GM19328 (cell line): ENCODE measurements at regions not wholly inside any gene's neighbourhood (a gene's known extent, or its start where the extent isn't known, plus 50 kb on each side); places are given as distances from the start of the nearest gene placed in this dataset.

Experiments used
- ATAC-seq: cut with Tn5 transposase; IDR thresholded peaks from one replicate; pipeline ENCODE4 v1.9.1; 2021; ENCODE audit warnings: mild to moderate bottlenecking, moderate library complexity; ENCODE audit not compliant: unreplicated experiment

DNA sequence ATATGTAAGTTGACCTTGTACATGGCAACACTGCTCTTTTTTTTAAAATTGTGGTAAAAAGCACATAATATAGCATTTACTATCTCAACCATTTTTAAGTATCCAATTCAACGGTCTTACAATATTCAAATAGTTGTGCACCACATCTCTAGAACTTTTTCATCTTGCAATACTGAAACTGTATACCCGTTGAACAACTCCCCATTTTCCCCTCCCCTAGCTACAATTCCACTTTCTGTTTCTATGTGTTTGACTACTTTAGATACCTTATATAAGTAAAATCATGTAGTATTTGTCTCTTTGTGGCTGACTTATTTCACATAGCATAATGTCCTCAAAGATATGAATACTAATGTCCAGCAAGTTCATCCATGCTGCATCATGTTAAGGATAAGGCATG is 452.1 kb downstream of the TXNL1 start:
- no peak for ATAC-seq

DNA sequence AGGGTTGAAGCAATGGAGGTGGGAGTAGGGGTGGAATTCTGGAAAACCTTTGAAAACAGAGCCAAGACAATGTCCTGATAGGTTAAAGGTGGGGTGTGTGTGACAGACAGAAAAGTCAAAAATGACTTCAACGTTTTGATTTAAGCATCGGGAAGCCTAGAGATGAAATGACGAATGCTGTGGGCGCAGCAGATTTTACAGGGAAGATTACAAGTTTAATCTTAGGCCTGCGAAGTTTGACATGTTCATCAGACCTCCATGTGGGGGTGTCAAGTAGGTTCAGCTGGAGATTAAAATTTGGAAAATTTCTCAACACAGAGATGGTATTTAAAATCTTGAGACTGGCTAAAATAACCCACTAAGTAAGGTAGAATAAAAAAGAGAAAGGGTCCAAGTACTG is 453.3 kb downstream of the TXNL1 start:
- ATAC-seq, result no peak

DNA sequence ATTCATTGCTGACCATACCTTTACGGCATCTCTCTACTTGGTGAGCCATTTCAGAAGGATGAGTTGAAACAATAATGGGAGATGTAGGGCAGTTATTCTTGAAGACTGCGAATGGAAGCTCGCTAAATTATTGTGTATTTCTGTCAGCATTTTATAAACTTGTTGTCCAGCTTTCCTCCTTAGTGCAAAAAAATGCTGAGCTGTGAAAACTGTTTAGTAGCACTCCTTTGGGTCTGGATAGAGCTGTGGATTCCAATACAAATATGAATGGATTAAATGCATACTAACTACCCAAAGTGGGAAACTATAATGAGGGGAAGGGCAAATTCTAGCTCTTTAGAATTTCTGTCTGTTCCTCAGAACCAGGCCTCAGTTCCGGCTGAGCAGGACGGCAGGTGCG is 461.6 kb downstream of the TXNL1 start:
- no peak for ATAC-seq

DNA sequence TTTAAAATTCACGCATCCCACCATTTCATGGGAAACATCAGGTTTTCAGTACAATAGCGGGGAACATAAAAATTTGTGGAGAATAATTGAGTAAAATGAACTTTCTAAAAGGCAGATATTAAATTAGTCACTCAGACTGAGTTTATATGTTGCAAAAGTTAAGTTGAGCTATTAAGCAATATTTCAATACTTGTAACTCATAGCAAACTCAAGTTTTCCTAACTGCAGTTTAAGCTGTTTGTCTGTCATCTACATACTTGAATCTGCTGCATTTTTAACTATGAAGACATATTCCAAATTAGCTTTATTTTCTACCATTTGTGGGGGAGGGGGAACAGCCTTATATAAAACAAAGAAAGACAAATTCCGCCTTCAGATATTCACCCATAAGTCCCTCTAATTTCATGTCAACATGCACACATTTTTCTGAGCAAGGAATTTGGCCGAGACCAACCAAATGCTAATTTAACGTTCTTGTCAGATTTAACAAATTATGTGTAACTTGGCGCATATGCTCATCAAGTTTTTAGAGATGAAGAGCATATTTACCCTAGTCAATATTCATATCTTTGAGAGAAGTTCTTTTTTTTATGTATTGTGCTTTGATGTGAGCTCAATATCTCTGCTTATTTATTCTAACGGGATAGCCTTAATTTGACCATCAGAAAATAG is 462.9 kb downstream of the TXNL1 start:
- no peak for ATAC-seq

DNA sequence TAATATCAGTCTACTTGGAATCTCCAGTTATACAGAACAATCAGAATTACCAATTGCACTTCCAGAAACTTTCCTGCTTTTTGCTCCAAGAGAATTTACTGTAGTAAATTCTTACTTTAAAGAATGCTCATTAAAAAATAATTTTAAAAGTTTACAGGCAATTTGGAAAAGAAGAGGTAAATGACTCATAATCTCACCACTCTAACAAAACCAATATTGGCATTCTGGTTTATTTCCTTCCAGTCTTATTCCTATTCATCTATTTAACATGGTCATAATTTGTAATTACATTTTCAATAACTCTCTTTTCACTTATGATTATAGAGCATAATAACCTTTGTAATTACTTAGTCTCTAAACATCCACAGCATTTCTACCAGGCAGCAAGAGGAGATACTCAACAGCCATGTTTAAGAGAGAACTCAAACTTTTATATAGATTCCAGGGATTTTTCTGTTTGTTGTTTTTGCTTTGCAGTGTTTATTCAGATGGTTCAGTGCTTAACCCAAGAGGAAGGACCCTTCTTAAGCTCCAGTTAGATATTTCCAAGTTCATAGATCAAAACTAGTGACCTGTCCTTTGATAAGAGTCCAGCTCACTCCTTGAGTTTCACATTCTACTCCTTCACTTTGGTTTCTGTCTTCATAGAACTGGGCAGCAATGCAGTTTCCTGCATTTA is 464.7 kb downstream of the TXNL1 start:
- no peak for ATAC-seq

DNA sequence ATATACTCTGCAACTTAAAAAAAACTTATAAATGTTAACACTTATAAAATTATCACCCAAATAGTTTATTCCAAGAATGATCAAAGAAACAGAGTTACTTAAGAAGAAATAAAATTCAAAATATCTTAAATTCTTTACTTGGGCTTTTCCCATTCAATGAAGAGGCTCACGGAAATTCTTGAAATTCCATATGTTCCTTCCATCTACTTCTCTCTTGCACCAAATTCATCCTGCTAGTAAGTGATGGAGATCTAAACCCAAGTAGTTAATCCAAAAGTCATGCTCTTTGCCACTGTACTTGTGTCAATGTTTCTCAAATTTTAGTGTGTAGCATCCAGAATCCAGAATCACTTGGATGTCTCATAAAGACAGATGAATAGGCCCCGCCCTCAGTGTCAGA is 465.9 kb downstream of the TXNL1 start:
- no peak for ATAC-seq

DNA sequence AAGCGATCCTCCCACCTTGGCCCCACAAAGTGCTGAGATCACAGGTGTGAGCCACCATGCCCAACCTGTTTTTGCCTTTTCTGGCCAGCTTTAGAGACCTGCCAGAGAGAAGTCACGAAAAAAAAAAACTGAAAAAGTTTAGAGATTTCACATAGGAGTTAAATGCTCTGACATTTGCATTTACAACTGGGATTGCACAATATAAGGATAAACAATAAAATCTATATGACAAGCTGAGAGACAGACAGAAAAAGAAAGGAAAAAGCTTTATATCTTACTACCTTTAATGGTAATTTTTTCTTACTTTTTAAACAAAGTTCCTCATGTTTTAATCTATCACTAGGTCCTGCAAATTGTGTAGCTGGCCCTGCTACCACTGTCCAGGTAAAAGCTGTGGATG is 466.5 kb downstream of the TXNL1 start:
- no peak for ATAC-seq

DNA sequence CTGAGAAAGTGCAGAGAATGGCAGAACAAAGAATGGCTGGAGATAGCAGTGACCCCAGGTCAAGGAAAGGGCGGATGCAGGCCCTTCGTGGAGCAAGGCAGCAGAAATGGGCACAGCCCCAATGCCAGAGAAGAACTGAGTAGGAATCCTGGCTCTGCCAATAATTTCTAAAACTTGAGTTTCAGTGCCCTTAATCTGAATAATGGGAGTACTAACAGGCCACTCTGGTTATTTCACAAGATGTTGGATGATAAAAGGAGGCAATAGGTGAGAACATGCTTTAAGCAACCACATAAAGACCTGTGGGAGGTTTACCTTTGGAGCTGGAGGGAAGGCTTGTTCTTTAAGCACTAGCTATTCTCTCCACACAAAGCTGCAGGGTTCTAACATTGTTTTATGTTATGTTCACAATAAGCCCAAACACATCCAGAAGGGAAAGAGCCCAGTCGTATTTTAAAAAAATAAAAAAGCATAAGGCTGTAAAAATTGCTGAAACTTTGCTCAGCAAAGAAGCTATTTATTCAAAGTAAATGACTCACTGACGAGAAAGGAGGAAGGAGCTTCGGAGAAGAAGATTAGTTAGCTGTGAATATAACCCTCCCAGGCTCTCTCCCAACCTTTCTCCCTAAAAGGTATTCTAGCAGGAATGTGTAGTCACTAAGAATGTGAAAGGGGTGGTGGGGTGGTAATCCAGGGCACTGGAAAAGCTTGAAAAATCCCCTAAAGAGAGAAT is 470.2 kb downstream of the TXNL1 start:
- no peak for ATAC-seq

DNA sequence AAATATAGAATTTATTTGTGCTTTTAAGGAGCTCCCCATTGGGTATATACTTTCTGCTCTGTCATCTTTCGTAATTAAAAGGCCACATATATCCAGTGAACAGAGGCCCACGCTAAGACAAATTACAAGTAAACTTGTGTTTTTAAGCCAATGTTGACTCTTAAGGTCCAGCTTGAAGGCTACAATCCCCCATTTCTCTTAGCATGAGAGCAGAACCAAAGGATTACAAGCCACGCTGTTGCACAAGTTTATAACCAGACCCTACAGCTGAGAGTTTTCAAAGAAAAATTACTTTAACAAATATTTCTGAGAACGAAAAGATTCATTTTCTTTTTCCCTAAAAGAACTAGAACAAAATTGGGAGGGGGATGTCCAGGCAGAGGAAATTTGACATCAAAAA is 471.0 kb downstream of the TXNL1 start:
- ATAC-seq, result no peak

DNA sequence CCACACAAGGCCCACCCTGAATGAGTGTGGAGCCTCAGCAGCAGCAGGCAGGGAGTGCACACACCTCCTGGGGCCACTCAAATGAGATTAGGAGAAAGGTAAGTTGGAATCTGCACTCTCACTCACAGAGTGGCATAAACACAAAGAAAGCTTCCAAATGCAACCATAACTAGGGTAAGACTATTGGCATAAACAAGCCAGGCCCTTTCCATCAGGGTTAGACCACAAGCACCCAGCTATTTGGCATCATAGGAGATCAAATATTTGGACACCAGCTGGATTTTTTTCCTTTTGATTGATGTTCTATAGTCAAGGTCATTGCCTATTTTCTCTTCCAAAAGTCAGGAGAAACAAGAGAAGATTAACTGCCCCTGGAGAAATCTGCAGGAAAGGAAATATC is 471.5 kb downstream of the TXNL1 start:
- ATAC-seq, result no peak

DNA sequence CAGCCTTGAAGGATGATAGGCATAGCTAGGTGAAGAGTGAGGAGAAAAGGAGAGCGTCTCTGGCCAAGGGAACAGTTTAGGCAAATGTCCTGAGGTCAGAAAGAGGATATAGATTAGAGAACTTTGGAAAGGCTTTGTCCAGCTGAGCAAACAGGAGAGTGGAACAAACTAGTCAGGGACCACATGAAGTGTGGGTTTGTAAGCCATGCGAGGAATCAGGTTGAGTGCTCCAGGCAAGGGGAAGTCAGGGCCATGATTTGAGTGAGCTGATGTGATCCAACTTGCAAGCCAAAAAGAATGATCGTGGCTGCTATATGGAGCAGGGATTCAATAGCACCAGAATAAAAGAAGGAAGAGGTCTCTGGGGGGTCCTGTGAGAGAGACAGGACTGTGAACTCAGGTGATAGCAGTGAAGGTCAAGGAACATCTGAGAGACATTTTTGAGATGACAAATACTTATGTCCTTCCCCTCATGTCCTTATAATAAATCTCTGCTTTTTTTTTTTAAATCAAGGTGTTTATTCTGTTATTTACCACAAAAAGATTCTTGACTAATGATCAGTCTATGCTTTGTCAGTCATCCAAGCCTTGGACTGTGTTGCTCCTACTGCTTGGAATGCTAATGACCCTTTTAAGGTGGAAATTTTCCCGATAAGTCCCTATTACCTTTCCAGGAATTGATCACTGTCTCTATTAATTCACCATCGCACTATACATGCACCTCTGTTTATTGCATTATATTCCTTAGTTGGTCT is 472.6 kb downstream of the TXNL1 start:
- no peak for ATAC-seq

DNA sequence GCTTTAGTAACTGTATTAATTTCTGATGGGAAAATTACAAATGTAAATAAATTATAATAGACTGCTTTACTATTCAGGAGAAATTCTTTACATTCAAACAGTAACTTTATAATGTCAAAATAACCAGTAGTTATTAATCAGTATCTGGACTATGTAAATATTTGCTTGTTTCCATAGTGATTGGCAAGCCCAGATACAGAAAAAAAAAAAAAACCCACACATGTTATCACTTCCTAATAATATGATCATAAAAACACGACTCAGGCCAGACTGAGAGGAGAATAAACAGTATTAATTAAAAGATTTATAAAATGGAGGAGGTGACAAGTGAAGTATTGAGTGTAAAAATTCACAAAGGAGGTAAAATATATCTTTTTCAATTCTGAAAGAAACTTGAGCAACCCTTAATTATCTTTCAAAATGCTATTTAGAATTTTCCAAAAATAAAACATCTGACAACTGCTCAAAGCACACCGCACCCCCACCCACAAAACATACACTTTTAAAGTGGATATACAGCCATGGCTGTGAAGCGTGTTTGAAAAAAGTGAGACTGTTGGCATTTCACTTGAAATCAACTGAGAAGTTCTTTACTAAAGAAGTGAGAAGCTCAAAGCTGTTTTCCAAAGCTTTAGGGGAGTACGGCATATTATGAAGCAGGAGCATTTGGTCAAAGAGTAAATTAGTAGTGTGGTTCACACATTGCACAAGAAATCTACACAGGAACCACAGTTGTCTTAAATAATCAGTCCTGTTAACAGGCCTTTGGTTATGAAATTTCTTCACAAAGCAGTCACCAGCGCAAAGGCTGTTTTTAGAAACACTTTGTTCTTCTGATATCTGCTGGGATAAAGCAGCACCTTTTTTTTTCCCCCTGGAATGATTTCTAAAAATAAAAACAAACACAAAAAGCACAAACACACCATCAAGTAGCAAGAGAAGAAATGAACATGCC is 475.8 kb downstream of the TXNL1 start:
- no peak for ATAC-seq

DNA sequence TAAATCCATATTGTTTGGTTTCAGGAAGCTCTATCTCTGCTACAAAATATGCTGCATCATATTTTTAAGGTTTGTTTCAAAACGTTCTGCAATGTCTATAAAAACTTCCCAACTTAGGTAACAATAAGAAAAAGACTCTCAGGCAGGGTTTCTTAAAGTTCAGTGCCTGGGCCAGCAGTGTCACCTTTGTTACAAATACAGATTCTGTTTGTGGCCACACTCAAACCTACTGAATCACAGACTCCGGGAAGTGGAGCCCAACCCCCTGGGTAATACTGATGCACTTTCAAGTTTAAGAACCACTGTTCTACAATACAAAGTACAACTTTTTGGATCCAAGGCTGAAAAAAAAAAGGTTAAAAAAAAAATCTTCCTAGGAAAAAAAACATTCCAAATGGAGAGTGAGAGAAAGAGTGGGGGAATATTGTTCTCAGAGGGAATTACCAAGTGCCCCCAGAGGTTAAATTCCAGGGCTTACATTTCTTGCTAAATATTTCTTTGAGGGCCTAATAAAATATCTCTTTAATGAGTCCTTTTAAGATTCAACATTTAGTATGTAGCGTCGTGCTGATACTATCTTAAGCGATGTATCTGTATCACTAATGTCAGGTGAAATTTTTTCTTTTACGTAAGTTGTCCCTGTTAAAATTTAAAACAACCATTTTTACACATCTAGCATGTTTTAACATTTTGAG is 476.7 kb downstream of the TXNL1 start:
- no peak for ATAC-seq

DNA sequence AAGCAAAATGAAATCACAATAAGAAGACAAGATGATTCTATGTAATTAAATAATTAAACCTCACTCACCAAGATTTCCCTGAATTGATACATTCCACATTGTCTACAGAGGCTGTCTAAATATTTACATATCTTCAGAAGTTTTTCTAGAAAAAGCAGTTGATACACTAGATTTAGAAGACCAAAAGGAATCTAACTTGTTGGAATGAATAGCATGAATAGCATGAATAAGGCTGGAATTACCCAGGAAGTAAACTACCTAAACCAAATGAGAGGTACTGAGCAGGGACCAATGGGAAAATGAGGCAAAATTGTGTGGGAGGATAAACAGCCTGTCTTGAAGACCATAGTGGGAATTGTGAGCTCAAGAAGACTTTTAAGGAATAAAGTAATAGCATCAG is 479.7 kb downstream of the TXNL1 start:
- no peak for ATAC-seq

DNA sequence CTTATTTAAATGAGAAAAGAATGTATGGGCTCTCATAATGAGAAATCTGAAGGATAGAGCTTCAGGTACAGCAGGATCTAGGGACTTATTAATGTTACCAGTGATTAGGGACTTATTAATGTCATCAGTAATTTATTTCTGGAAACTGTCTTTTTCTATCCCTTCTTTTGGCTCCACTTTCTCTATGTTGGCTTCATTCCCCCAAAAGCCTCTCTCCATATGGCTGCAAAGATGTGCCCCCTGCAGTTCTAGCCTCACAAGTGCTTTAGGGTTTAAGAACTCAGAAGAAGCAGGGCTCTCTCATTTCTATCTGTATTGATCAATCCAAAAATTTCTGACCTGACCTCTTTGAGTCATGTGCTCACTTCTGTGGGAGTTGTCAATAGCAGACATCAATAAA is 480.9 kb downstream of the TXNL1 start:
- ATAC-seq, result no peak

DNA sequence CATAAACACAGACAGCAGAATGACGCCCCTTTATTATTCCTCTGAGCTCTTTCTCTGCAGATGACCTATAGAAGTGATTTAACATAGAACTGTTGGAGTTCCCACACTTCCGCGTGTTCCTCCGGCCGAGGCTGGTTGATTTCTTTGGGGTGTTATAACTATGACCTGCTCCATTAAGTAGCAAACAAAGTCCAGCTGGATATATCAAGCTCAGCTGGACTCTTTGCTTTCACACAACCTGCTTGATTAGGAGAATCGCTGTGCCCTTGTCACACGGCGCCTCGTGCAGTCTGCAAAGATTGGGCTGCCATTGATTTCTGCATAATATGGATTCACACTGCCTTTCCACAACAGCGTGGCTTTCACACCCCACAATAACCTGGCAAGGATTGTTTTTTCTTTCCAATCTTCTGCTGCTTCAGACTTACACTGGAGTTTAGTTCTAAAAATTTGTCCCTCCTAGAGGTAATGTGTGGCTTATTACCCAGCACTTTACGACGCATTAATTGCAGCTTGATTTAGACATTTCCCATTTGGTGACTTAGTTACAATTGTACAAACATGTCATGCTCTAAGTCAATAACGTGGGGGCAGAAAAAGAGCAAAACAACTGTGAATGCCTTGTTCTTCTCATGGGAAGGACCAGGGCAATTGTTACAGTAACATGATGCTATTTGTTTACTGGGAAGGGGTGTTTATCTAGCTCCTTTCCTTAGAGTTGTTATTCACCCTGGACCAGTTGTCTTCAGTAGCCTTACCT is 485.7 kb downstream of the TXNL1 start:
- no peak for ATAC-seq

DNA sequence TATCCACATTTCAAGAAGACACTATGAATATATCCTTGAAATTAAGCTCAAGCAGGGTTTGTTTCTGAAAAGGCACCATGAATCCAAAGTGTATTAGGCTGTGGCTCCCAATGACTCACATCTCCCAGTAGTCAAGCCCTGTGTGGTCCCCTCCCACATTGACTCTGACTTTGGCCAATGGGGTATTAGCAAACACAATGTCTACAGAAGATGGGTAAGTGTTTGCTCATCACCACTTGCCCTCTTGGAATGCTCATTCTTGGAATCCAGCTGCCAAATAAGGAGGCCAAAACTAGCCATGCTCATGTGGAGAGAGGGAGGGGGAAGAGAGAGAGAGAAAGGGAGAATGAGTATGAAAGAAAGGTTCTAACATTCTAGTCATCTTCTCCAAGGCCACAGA is 490.0 kb downstream of the TXNL1 start:
- ATAC-seq, result no peak

DNA sequence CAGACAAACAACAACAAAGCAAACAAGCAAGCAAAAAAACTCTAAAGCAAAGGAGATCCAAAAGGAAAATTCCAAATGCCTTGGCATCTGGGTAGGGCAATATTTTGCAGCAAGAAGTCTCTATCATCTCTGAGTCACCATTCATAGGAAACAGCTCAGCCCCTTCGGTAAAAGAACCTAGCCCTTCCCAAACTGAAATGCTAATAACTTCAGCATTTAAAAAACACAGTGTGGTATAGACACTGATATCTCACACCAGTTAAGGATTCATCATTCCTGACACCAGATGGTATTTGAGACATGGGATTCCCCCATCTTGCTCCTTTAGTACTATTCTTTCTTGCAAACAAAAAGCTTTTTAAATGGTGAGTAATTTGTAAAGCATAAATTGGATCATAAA is 491.8 kb downstream of the TXNL1 start:
- no peak for ATAC-seq

DNA sequence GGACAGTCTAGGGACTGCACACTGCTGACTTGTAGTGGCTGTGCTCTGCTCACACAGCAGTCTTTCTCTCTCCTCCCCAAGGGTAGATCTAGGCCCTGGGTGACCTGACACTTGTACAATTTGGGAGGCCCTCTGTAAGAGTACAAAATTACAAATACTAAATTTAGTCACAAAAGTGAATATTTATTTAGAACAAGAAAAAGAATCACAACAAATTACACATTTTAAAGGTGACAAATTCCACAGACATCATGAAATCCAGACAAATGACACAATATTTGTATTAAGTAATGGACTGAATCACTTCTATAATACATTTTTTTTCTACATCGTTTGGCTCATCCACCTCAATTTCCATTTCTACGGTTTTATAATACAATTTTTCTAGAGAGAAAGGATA is 496.4 kb downstream of the TXNL1 start:
- ATAC-seq, result no peak
